Epithelial cell of esophagus (primary cell): ENCODE measurements at regions not wholly inside any gene's neighbourhood (a gene's known extent, or its start where the extent isn't known, plus 50 kb on each side); places are given as distances from the start of the nearest gene placed in this dataset.

Experiments used
- DNase-seq: peaks from one replicate; pipeline ENCODE4 v3.0.0; 2010; ENCODE audit warnings: low read depth
- H3K4me3 ChIP-seq: 2 replicates; pipeline ENCODE4 v1.5.1; 2011; ENCODE audit warnings: mild to moderate bottlenecking, low read length, control low read depth
- CTCF ChIP-seq: IDR thresholded peaks from 2 replicates; pipeline ENCODE4 v1.5.1; 2011; ENCODE audit warnings: low read depth, mild to moderate bottlenecking, low read length, control low read depth, inconsistent platforms; ENCODE audit not compliant: insufficient read depth; ENCODE audit errors: missing control alignments

DNA sequence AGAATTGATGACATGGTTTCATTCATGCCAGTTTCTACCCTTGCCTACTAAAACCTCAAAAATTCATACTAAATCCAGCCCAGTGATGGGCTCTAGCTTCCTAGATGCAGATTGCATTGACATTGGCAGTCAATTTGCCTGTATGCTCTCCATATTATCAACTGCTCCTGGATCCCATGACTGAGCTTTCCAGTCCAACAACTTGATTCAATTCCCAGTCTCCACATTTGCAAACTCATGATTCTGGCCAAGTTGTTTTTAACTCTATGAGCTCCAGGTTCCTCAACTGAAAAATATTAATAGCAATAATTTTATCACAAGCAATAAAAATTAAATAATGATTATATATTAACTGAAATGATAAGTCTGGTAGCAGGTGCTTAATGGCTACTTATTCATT lies 51.0 kb upstream of the DSC1 start:
- no peak for DNase-seq
- no peak overlapping the region for H3K4me3 ChIP-seq
- TF ChIP-seq CTCF: no peak

DNA sequence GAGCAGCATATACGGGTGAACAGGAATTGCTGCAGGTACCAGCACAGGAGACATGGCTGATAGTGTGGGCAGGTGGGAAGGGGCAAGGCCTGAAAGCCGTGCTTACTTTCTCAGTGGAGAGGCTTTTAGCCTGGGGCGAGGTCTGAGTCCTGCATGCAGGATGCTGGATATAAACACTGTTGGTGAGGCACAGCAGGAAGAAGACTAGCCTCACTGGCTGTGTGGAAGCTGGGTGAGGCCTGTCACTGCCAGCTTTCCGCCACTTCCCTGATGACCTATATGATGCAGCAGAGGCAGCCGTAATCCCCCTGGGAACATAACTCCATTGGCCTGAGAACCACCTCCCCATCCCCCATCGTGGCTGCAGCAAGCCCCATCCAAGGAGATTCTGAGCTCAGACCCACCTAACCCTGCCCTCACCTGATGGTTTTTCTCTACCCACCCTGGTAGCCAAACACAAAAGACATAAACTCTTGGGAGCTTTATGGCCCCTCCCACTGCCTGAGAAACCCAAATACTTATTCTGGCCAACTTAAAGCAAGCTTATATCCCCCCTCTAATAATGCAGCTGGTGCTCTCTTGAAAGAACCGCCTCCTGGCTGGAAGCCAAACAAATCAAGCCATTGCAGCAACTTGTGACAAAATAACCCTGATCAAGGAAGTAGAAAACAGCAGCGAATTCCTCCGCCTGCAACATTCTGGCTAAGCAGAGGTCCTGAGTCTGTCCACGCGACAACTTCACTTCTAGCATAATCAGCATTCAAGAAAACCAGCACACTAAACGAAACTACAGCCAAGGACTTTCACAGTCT lies 54.6 kb upstream of the DSC1 start:
- H3K4me3 ChIP-seq: no peak overlapping the region
- no peak for TF ChIP-seq CTCF
- no peak for DNase-seq

DNA sequence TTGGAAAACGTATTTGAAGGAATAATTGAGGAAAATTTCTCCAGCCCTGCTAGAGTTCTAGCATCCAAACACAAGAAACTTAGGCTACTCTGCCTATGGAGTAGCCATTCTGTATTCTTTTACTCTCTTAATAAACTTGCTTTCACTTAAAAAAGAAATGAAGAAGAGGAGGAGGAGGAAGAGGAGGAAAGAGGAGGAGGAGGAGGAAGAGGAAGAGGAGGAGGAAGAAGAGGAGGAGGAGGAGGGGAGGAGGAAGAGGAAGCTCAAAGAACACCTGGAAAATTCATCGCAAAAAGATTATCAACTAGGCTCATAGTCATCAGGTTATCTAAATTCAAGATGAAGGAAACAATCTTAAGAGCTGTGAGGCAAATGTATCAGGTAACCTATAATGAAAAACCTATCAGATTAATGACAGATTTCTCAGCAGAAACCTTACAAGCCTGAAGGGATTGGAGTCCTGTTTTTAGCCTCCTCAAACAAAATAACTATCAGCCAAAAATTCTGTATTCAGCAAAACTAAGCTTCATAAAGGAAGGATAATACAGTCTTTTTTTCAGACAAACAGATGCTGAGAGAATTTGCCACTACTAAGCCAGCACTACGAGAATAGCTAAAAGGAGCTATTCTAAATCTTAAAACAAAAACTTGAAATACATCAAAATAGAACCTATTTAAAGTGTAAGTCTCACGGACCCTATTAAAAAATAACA lies 56.2 kb upstream of the DSC1 start:
- DNase-seq: no peak
- no peak overlapping the region for H3K4me3 ChIP-seq
- no peak for TF ChIP-seq CTCF

- no peak for TF ChIP-seq CTCF
- no peak overlapping the region for H3K4me3 ChIP-seq
- DNase-seq: no peak
These were observed 56.7 kb upstream of the DSC1 start for GRCh38 chr18:31219395-31219794.

DNA sequence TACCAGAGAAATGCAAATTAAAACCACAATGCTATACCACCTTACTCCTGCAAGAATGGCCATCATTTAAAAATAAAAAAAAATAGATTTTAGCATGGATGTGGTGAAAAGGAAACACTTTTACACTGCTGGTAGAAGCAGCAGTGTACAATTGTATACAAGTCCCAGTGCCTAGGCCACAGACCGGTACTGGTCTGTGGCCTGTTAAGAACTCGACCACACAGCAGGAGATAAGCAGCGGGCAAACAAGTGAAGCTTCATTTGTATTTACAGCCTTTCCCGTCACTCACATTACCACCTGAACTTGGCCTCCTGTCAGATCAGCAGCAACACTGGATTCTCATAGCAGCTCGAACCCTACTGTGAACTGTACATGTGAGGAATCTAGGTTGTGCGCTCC lies 60.7 kb upstream of the DSC1 start:
- TF ChIP-seq CTCF: no peak
- DNase-seq: no peak
- no peak overlapping the region for H3K4me3 ChIP-seq

DNA sequence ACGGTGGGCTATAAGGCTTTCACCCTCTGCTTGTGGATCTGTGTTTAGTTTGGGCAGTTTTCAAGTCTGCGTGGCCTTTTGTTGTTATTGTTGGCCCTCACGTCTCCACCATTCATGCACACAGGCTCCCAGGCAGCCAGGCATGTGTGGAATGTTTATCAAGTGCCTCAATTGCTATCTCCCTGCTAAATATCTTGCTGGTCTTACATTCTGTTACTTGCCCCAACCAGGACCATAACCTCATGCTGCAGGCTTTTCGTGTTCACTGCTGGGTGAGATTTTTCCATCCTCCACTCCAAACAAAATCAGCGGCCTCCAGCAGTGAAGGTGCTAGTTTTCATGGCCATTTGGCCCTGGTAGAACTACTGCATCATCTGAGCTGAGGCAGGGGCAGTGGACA lies 63.0 kb upstream of the DSC1 start:
- DNase-seq: no peak
- no peak for TF ChIP-seq CTCF
- no peak overlapping the region for H3K4me3 ChIP-seq
